ENCODE measurements at regions not wholly inside any gene's neighbourhood (a gene's known extent, or its start where the extent isn't known, plus 50 kb on each side); places are given as distances from the start of the nearest gene placed in this dataset.

DNA sequence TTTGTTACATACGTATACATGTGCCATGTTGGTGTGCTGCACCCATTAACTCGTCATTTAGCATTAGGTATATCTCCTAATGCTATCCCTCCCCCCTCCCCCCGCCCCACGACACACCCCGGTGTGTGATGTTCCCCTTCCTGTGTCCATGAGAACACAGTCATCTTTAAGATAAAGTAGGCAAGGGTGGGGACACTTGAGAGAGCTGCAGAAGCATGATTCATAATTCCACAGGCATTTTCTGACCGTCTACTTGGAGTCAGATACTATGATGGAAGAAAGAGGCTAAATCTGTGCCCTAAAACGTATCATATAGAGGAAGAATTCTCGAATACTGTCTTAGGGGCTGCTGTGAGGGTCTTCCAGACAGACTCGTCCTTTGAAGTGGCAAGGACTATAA, 145.9 kb upstream of the VASH1 start:
- in situ Hi-C loops (cut with MboI; ENCODE audit: low sequenced_read_pairs, unreplicated experiment), result no loop called here
- TF ChIP-seq, protein P1, sequence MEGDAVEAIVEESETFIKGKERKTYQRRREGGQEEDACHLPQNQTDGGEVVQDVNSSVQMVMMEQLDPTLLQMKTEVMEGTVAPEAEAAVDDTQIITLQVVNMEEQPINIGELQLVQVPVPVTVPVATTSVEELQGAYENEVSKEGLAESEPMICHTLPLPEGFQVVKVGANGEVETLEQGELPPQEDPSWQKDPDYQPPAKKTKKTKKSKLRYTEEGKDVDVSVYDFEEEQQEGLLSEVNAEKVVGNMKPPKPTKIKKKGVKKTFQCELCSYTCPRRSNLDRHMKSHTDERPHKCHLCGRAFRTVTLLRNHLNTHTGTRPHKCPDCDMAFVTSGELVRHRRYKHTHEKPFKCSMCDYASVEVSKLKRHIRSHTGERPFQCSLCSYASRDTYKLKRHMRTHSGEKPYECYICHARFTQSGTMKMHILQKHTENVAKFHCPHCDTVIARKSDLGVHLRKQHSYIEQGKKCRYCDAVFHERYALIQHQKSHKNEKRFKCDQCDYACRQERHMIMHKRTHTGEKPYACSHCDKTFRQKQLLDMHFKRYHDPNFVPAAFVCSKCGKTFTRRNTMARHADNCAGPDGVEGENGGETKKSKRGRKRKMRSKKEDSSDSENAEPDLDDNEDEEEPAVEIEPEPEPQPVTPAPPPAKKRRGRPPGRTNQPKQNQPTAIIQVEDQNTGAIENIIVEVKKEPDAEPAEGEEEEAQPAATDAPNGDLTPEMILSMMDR (IDR thresholded peaks at IDR 0.05; ENCODE audit: borderline replicate concordance, control extremely low read depth, extremely low read depth, insufficient read depth, missing control alignments), result no peak
- DNase-seq (ENCODE audit: low spot score), result no peak

GRCh38 chr14:76617440-76617839, 143.8 kb upstream of the VASH1 start:
- in situ Hi-C loops (cut with MboI; ENCODE audit: low sequenced_read_pairs, unreplicated experiment), result no loop called here
- TF ChIP-seq, protein P1 (IDR thresholded peaks at IDR 0.05; ENCODE audit: borderline replicate concordance, control extremely low read depth, extremely low read depth, insufficient read depth, missing control alignments), result no peak
- no peak for DNase-seq (ENCODE audit: low spot score)

DNA sequence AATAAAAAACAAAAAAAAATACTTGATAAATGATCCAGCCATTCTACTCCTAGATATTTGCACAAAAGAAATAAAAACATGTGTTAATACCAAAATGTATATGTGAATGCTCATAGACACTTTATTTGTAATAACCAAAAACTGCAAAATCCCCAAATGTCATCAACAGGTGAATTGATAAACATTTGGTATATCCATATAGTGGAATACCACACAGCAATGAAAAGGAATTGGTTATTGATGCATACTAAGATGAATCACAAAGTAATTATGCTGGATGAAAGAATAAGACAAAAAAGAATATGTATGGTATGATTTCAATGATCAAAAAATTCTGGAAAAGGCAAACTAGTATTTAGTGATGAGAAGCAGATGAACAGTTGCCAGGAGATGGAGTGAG, 124.7 kb upstream of the VASH1 start:
- in situ Hi-C loops (cut with MboI; ENCODE audit: low sequenced_read_pairs, unreplicated experiment), result loop anchor here (25.0 kb wide), 1 partner anchor 574 kb away; no protein-coding TSS in a partner anchor
- DNase-seq (ENCODE audit: low spot score), result no peak
- TF ChIP-seq, protein P1 (IDR thresholded peaks at IDR 0.05; ENCODE audit: borderline replicate concordance, control extremely low read depth, extremely low read depth, insufficient read depth, missing control alignments), result no peak

DNA sequence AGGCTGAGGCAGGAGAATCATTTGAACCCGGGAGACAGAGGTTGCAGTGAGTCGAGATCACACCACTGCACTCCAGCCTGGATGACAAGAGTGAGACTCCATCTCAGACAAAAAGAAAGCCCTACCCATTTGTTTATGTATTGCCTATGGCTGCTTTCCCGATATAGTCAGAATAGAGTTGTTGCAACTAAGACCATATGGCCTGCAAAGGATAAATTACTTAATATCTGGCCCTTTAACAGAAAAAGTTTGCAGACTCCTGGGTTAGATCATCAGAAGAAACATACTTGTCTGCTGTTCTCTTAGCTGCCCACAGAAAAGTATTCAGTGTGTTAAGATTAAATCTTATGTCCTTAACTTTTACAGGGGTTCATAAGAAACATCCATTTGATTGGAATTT, 122.4 kb upstream of the VASH1 start:
- TF ChIP-seq, protein P1 (IDR thresholded peaks at IDR 0.05; ENCODE audit: borderline replicate concordance, control extremely low read depth, extremely low read depth, insufficient read depth, missing control alignments), result no peak
- in situ Hi-C loops (cut with MboI; ENCODE audit: low sequenced_read_pairs, unreplicated experiment), result loop anchor here (25.0 kb wide), 1 partner anchor 577 kb away; no protein-coding TSS in a partner anchor
- no peak for DNase-seq (ENCODE audit: low spot score)

DNA sequence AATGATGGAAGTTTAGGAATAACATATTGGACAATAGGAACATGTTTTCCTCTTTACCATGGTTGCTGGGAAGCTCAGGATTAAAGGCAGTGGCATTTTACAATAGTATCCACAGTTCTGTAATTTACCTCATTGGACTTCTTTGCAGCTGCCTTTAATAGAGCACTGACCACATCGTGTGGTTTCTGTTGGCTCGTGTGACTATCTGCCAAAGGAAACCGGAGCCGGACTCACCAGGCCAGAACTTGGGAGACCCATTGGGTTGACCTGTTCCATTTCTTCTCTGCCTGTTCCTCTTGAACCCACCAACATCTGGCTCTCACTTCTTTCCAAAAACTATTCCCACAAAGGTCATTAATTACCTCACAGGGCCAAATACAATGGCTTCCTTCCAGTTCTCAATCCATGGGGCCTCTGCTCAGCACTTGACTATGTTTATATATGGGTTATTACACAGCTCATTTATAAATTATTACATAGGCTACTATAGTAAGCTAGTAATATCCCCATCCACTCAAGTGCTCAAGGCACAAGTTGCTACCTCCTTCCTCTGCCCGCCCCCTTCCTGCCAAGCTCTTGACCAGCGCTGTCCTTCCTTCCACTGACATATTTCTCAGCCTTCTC, 121.5 kb upstream of the VASH1 start:
- TF ChIP-seq, protein P1 (IDR thresholded peaks at IDR 0.05; ENCODE audit: borderline replicate concordance, control extremely low read depth, extremely low read depth, insufficient read depth, missing control alignments), result no peak
- DNase-seq (ENCODE audit: low spot score), result no peak
- in situ Hi-C loops (cut with MboI; ENCODE audit: low sequenced_read_pairs, unreplicated experiment), result loop anchor here (25.0 kb wide), 1 partner anchor 577 kb away; no protein-coding TSS in a partner anchor

DNA sequence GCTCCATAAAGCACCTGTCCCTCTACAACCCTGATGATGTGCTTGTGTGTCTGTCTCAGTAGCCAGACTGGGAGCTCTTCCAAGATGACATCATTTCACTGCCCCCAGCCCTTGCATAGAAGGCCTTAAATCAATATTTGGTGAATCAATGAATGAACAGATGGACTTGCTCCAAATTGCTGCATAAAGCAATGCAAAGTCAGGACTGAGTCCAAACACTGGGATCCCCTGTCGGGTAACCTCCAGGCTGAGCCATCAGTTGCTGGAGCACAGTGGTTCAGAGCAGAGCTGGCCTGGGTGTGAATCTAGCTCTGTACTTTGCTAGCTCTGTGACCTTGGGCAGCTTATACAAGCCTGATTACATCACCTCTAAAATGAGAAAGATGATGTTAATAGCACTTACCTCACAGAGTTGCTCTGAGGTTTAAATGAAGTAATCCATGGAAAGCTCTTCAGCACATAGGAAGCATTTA, 120.3 kb upstream of the VASH1 start:
- in situ Hi-C loops (cut with MboI; ENCODE audit: low sequenced_read_pairs, unreplicated experiment), result loop anchor here (25.0 kb wide), 1 partner anchor 579 kb away; no protein-coding TSS in a partner anchor
- TF ChIP-seq, protein P1 (IDR thresholded peaks at IDR 0.05; ENCODE audit: borderline replicate concordance, control extremely low read depth, extremely low read depth, insufficient read depth, missing control alignments), result no peak
- DNase-seq (ENCODE audit: low spot score), result no peak
